ENCODE measurements at regions not wholly inside any gene's neighbourhood (a gene's known extent, or its start where the extent isn't known, plus 50 kb on each side); places are given as distances from the start of the nearest gene placed in this dataset.

DNA sequence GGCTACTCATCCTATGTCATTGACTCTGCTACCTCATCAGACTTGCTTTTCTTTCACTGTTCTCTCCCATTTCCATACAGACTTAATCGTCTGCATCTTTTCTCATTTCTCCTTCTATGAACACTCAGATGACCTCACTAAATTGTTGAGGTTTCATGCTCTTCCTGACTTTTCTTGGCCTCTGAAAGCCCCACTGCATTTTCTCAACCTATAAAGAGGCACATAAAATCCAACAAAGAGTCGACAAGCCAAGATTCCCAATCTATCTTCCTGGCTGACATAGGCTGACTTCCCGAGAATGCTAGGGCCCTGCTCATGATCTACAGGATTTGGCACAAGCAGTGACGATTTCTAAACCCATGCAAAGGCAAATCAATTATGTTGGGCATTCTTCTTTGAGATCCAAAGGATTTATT lies 280.8 kb upstream of the DPYD start:
- TF ChIP-seq, protein P1, sequence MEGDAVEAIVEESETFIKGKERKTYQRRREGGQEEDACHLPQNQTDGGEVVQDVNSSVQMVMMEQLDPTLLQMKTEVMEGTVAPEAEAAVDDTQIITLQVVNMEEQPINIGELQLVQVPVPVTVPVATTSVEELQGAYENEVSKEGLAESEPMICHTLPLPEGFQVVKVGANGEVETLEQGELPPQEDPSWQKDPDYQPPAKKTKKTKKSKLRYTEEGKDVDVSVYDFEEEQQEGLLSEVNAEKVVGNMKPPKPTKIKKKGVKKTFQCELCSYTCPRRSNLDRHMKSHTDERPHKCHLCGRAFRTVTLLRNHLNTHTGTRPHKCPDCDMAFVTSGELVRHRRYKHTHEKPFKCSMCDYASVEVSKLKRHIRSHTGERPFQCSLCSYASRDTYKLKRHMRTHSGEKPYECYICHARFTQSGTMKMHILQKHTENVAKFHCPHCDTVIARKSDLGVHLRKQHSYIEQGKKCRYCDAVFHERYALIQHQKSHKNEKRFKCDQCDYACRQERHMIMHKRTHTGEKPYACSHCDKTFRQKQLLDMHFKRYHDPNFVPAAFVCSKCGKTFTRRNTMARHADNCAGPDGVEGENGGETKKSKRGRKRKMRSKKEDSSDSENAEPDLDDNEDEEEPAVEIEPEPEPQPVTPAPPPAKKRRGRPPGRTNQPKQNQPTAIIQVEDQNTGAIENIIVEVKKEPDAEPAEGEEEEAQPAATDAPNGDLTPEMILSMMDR (IDR thresholded peaks at IDR 0.05), result no peak
- no peak for TF ChIP-seq POLR2A (IDR thresholded peaks at IDR 0.05)
